ENCODE measurements at regions not wholly inside any gene's neighbourhood (a gene's known extent, or its start where the extent isn't known, plus 50 kb on each side); places are given as distances from the start of the nearest gene placed in this dataset.

- Histone ChIP-seq H3K4me3 (ENCODE audit: low read length, poor library complexity, severe bottlenecking) (no peak overlapping the region), H2AFZ (ENCODE audit: low read length) (no peak overlapping the region), H3K4me1 (ENCODE audit: insufficient read depth, low read length, poor library complexity, severe bottlenecking) (peaks cover 14% of the 10 kb centered on the region), H4K20me1 (ENCODE audit: insufficient read depth, low read length, poor library complexity, severe bottlenecking) (no peaks in the 10 kb centered on the region), H3K36me3 (ENCODE audit: insufficient read depth, low read length) (no peaks in the 10 kb centered on the region), H3K9me2 (replicated peaks; ENCODE audit: low read depth, low read length) (no peaks in the 10 kb centered on the region), H3K79me2 (ENCODE audit: insufficient read depth, low read length) (no peaks in the 10 kb centered on the region), H3F3A (ENCODE audit: low read depth) (no peaks in the 10 kb centered on the region), H3K9ac (ENCODE audit: low read depth, low read length, poor library complexity, severe bottlenecking) (no peak overlapping the region), H3K27me3 (ENCODE audit: insufficient read depth, low read length, poor library complexity, severe bottlenecking) (no peaks in the 10 kb centered on the region), H3K4me2 (ENCODE audit: low read depth, low read length, poor library complexity, severe bottlenecking) (no peak overlapping the region), H3K9me3 (ENCODE audit: insufficient read depth, low read depth, low read length) (no peaks in the 10 kb centered on the region)
- TF ChIP-seq EZH2phosphoT487 (IDR thresholded peaks at IDR 0.05; ENCODE audit: borderline replicate concordance), result no peak
- TF ChIP-seq, protein P1, sequence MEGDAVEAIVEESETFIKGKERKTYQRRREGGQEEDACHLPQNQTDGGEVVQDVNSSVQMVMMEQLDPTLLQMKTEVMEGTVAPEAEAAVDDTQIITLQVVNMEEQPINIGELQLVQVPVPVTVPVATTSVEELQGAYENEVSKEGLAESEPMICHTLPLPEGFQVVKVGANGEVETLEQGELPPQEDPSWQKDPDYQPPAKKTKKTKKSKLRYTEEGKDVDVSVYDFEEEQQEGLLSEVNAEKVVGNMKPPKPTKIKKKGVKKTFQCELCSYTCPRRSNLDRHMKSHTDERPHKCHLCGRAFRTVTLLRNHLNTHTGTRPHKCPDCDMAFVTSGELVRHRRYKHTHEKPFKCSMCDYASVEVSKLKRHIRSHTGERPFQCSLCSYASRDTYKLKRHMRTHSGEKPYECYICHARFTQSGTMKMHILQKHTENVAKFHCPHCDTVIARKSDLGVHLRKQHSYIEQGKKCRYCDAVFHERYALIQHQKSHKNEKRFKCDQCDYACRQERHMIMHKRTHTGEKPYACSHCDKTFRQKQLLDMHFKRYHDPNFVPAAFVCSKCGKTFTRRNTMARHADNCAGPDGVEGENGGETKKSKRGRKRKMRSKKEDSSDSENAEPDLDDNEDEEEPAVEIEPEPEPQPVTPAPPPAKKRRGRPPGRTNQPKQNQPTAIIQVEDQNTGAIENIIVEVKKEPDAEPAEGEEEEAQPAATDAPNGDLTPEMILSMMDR (conservative IDR thresholded peaks at IDR 0.05; ENCODE audit: low read length), result no peak
Observed at GRCh38 chr2:82834893-82835292, 1624.2 kb downstream of the SUCLG1 start.

DNA sequence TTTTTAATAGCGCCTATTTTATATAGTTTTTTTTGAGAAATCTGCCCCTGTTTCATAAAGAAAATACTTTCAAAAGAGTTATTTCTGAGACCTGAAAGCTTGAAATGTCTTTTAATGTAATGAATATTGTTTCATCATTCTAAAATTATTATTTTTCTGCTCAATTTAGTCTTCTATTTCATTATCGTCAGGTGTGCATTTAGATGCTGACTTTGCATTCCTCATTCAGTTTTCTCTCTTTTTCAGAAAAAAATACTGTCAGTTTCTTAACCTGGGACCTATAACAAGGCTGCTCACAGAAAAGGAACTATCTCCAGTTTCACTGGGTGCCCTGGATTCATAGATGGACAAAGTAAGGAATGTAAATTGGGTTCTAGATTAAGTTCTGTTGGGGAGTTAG, 1631.7 kb downstream of the SUCLG1 start:
- Histone ChIP-seq H3K4me3 (ENCODE audit: low read length, poor library complexity, severe bottlenecking) (no peak overlapping the region), H3K4me1 (ENCODE audit: insufficient read depth, low read length, poor library complexity, severe bottlenecking) (peaks cover 10% of the 10 kb centered on the region), H3K9me3 (ENCODE audit: insufficient read depth, low read depth, low read length) (no peaks in the 10 kb centered on the region), H3K79me2 (ENCODE audit: insufficient read depth, low read length) (no peaks in the 10 kb centered on the region), H3K9ac (ENCODE audit: low read depth, low read length, poor library complexity, severe bottlenecking) (no peak overlapping the region), H2AFZ (ENCODE audit: low read length) (no peak overlapping the region), H3K4me2 (ENCODE audit: low read depth, low read length, poor library complexity, severe bottlenecking) (no peak overlapping the region), H4K20me1 (ENCODE audit: insufficient read depth, low read length, poor library complexity, severe bottlenecking) (no peaks in the 10 kb centered on the region), H3K36me3 (ENCODE audit: insufficient read depth, low read length) (no peaks in the 10 kb centered on the region), H3K27me3 (ENCODE audit: insufficient read depth, low read length, poor library complexity, severe bottlenecking) (no peaks in the 10 kb centered on the region), H3K9me2 (replicated peaks; ENCODE audit: low read depth, low read length) (no peaks in the 10 kb centered on the region), H3F3A (ENCODE audit: low read depth) (no peaks in the 10 kb centered on the region)
- TF ChIP-seq EZH2phosphoT487 (IDR thresholded peaks at IDR 0.05; ENCODE audit: borderline replicate concordance), result no peak
- TF ChIP-seq, protein P1 (conservative IDR thresholded peaks at IDR 0.05; ENCODE audit: low read length), result no peak

- Histone ChIP-seq H3K9me3 (ENCODE audit: insufficient read depth, low read depth, low read length) (no peaks in the 10 kb centered on the region), H3K79me2 (ENCODE audit: insufficient read depth, low read length) (no peaks in the 10 kb centered on the region), H4K20me1 (ENCODE audit: insufficient read depth, low read length, poor library complexity, severe bottlenecking) (no peaks in the 10 kb centered on the region), H3F3A (ENCODE audit: low read depth) (no peaks in the 10 kb centered on the region), H3K9me2 (replicated peaks; ENCODE audit: low read depth, low read length) (no peaks in the 10 kb centered on the region), H3K27me3 (ENCODE audit: insufficient read depth, low read length, poor library complexity, severe bottlenecking) (no peaks in the 10 kb centered on the region), H3K36me3 (ENCODE audit: insufficient read depth, low read length) (no peaks in the 10 kb centered on the region), H3K4me1 (ENCODE audit: insufficient read depth, low read length, poor library complexity, severe bottlenecking) (peaks cover 3% of the 10 kb centered on the region), H3K9ac (ENCODE audit: low read depth, low read length, poor library complexity, severe bottlenecking) (no peak overlapping the region), H2AFZ (ENCODE audit: low read length) (no peak overlapping the region), H3K4me2 (ENCODE audit: low read depth, low read length, poor library complexity, severe bottlenecking) (no peak overlapping the region), H3K4me3 (ENCODE audit: low read length, poor library complexity, severe bottlenecking) (no peak overlapping the region)
- no peak for TF ChIP-seq EZH2phosphoT487 (IDR thresholded peaks at IDR 0.05; ENCODE audit: borderline replicate concordance)
- TF ChIP-seq, protein P1 (conservative IDR thresholded peaks at IDR 0.05; ENCODE audit: low read length), result no peak
Observed at GRCh38 chr2:82826437-82826836, 1632.6 kb downstream of the SUCLG1 start.

All from Loucy (cell line).